ENCODE measurements at regions not wholly inside any gene's neighbourhood (a gene's known extent, or its start where the extent isn't known, plus 50 kb on each side); places are given as distances from the start of the nearest gene placed in this dataset.

GRCh38 chr18:49708662-49709346 is 104.5 kb downstream of the ACAA2 start:
- 53 to 80% methylated on average over 6 of the region's 6 CpGs for WGBS, 2 donors
- no peak for DNase-seq
- Histone ChIP-seq H3K9me3 (no peaks in the 10 kb centered on the region), H3K27me3 (no peaks in the 10 kb centered on the region), H3K4me1 (no peaks in the 10 kb centered on the region), H3K27ac (no peak overlapping the region), H3K4me3 (no peak overlapping the region), H3K36me3 (no peaks in the 10 kb centered on the region)
- TF ChIP-seq POLR2AphosphoS5 (IDR thresholded peaks at IDR 0.05) = no peak
- no peak for TF ChIP-seq EP300 (IDR thresholded peaks at IDR 0.05)
- no peak for TF ChIP-seq POLR2A (IDR thresholded peaks at IDR 0.05)
- TF ChIP-seq CTCF (IDR thresholded peaks at IDR 0.05) = no peak
- intact Hi-C loops (cut with DNase I) = no loop called here

GRCh38 chr18:49707599-49707998 is 105.7 kb downstream of the ACAA2 start:
- no peak overlapping the region for H3K27ac ChIP-seq
- TF ChIP-seq CTCF (IDR thresholded peaks at IDR 0.05) (no peak), POLR2AphosphoS5 (IDR thresholded peaks at IDR 0.05) (no peak), EP300 (IDR thresholded peaks at IDR 0.05) (no peak), POLR2A (IDR thresholded peaks at IDR 0.05) (no peak)
- no peak overlapping the region for H3K4me3 ChIP-seq
- no peaks in the 10 kb centered on the region for H3K4me1 ChIP-seq
- intact Hi-C loops (cut with DNase I) = no loop called here
- H3K27me3 ChIP-seq = no peaks in the 10 kb centered on the region
- no peaks in the 10 kb centered on the region for H3K9me3 ChIP-seq
- DNase-seq = no peak
- no peaks in the 10 kb centered on the region for H3K36me3 ChIP-seq
- 92 to 95% methylated on average over 3 of the region's 3 CpGs for WGBS, 2 donors

GRCh38 chr18:49704334-49704733 is 109.0 kb downstream of the ACAA2 start:
- no peak overlapping the region for H3K27ac ChIP-seq
- no peak overlapping the region for H3K4me3 ChIP-seq
- H3K9me3 ChIP-seq = no peaks in the 10 kb centered on the region
- no peaks in the 10 kb centered on the region for H3K27me3 ChIP-seq
- H3K4me1 ChIP-seq = no peaks in the 10 kb centered on the region
- no peaks in the 10 kb centered on the region for H3K36me3 ChIP-seq
- WGBS, 2 donors = 62 to 66% methylated on average over 6 of the region's 6 CpGs
- intact Hi-C loops (cut with DNase I) = no loop called here
- no peak for DNase-seq
- no peak for TF ChIP-seq CTCF (IDR thresholded peaks at IDR 0.05)
- TF ChIP-seq EP300 (IDR thresholded peaks at IDR 0.05) = no peak
- TF ChIP-seq POLR2AphosphoS5 (IDR thresholded peaks at IDR 0.05) = no peak
- TF ChIP-seq POLR2A (IDR thresholded peaks at IDR 0.05) = no peak

- Histone ChIP-seq H3K36me3 (no peaks in the 10 kb centered on the region), H3K4me1 (no peaks in the 10 kb centered on the region), H3K27me3 (no peaks in the 10 kb centered on the region), H3K4me3 (no peak overlapping the region), H3K9me3 (no peaks in the 10 kb centered on the region), H3K27ac (no peak overlapping the region)
- WGBS, 2 donors = 89 to 94% methylated on average over 5 of the region's 5 CpGs
- DNase-seq = no peak
- intact Hi-C loops (cut with DNase I) = no loop called here
- no peak for TF ChIP-seq POLR2AphosphoS5 (IDR thresholded peaks at IDR 0.05)
- TF ChIP-seq CTCF (IDR thresholded peaks at IDR 0.05) = no peak
- no peak for TF ChIP-seq POLR2A (IDR thresholded peaks at IDR 0.05)
- no peak for TF ChIP-seq EP300 (IDR thresholded peaks at IDR 0.05)
Observed at GRCh38 chr18:49701190-49701589, 112.1 kb downstream of the ACAA2 start.

GRCh38 chr18:49699303-49699702 is 114.0 kb downstream of the ACAA2 start:
- intact Hi-C loops (cut with DNase I) = no loop called here
- Histone ChIP-seq H3K36me3 (no peaks in the 10 kb centered on the region), H3K4me3 (no peak overlapping the region)

More at GRCh38 chr18:49699303-49699702, 114.0 kb downstream of the ACAA2 start:
- Histone ChIP-seq H3K27me3 (no peaks in the 10 kb centered on the region), H3K9me3 (no peaks in the 10 kb centered on the region), H3K4me1 (no peaks in the 10 kb centered on the region), H3K27ac (no peak overlapping the region)
- no peak for TF ChIP-seq POLR2AphosphoS5 (IDR thresholded peaks at IDR 0.05)
- TF ChIP-seq POLR2A (IDR thresholded peaks at IDR 0.05) = no peak
- TF ChIP-seq EP300 (IDR thresholded peaks at IDR 0.05) = no peak
- no peak for TF ChIP-seq CTCF (IDR thresholded peaks at IDR 0.05)
- DNase-seq = no peak
- 89 to 94% methylated on average over 6 of the region's 6 CpGs for WGBS, 2 donors

Data from sigmoid colon (tissue), 6 donors.